Spleen (tissue), 11 donors: ENCODE measurements at regions not wholly inside any gene's neighbourhood (a gene's known extent, or its start where the extent isn't known, plus 50 kb on each side); places are given as distances from the start of the nearest gene placed in this dataset.

Source experiments
- DNase-seq: peaks from one replicate; pipeline ENCODE4 v3.0.0-alpha.2; 2020
- H3K27ac ChIP-seq, 8 donors: fragments of 200-600 bp; sonication (generic) in 7 of 8; 1 replicate in 4 of 8; 2 replicates in 4 of 8; pipeline versions ENCODE4 v1.5.0 to v1.8.0; 2016 to 2021; ENCODE audit warnings: inconsistent platforms in 4 of 8, mild to moderate bottlenecking in 4 of 8, moderate library complexity in 1 of 8
- H3K27me3 ChIP-seq, 7 donors: fragments of 200-600 bp; sonication (generic) in 6 of 7; replicated peaks in 1 of 7; 1 replicate in 4 of 7; 2 replicates in 3 of 7; pipeline versions ENCODE4 v1.5.0 to v1.8.0; 2016 to 2021; ENCODE audit warnings: inconsistent platforms in 3 of 7, mild to moderate bottlenecking in 1 of 7
- H3K36me3 ChIP-seq, 6 donors: fragments of 200-600 bp; sonication (generic) in 5 of 6; 1 replicate in 4 of 6; 2 replicates in 2 of 6; pipeline versions ENCODE4 v1.5.0 to v1.8.0; 2016 to 2021; ENCODE audit warnings: inconsistent platforms in 2 of 6
- H3K4me1 ChIP-seq, 6 donors: fragments of 200-600 bp; sonication (generic) in 5 of 6; 1 replicate in 3 of 6; 2 replicates in 3 of 6; pipeline versions ENCODE4 v1.5.0 to v1.8.0; 2016 to 2021; ENCODE audit warnings: inconsistent platforms in 3 of 6
- H3K4me3 ChIP-seq, 8 donors: fragments of 200-600 bp; sonication (generic) in 7 of 8; 1 replicate in 4 of 8; 2 replicates in 4 of 8; pipeline versions ENCODE4 v1.5.0 to v1.8.0; 2016 to 2021; ENCODE audit warnings: inconsistent platforms in 4 of 8, mild to moderate bottlenecking in 4 of 8, moderate library complexity in 2 of 8
- H3K9me3 ChIP-seq, 8 donors: fragments of 200-600 bp; sonication (generic) in 7 of 8; 1 replicate in 4 of 8; 2 replicates in 4 of 8; pipeline versions ENCODE4 v1.5.0 to v1.8.0; 2016 to 2021; ENCODE audit warnings: inconsistent platforms in 4 of 8
- CTCF ChIP-seq, 11 experiments: fragments of 200-600 bp in 7 of 11; fragments of 450-650 bp in 4 of 11; sonication (generic) in 4 of 11; IDR thresholded peaks in 8 of 11; conservative IDR thresholded peaks in 3 of 11; 1 replicate in 7 of 11; 2 replicates in 4 of 11; pipeline versions ENCODE4 v1.4.0 to v1.8.0; 2016 to 2021; ENCODE audit warnings: antibody characterized with exemption in 11 of 11, inconsistent platforms in 4 of 11, mild to moderate bottlenecking in 1 of 11
- POLR2A ChIP-seq, 3 donors: fragments of 450-650 bp; IDR thresholded peaks; one replicate each; pipeline ENCODE4 v1.5.1; 2017; ENCODE audit warnings: antibody characterized with exemption in 3 of 3, mild to moderate bottlenecking in 1 of 3
- POLR2AphosphoS5 ChIP-seq, 3 donors: sonication (generic); formaldehyde crosslinking; IDR thresholded peaks; one replicate each; pipeline ENCODE4 v1.5.1; 2017; ENCODE audit warnings: antibody characterized with exemption in 3 of 3
- WGBS, 5 donors: extraction: QIAGEN DNeasy Blood & Tissue Kit in 3 of 5; methylation state at CpG; one replicate each; pipeline versions ENCODE4 v1.1.5 to v1.1.7; 2013 to 2018; 5-methylcytosine and 5-hydroxymethylcytosine counted together
- intact Hi-C: fragments of 100-400 bp; cut with DNase I; formaldehyde crosslinking; loops from one replicate; pipeline ENCODE4 v1.15.0; 2023; ENCODE audit warnings: low total_unique reads
- donor health status: healthy with polysubstance abuse.
- donor health status: DM: no; HTN: no; CAD: no; lungs with moderate emphysema.
- donor health status: DM: no; HTN: no; CAD: no.
- donor health status: Bipolar disorder and iron deficiency.
- donor health status: healthy.
- donor health status: DM: no; HTN: no; CAD: no.
- donor health status: DM: yes; HTN: yes; CAD: no.

DNA sequence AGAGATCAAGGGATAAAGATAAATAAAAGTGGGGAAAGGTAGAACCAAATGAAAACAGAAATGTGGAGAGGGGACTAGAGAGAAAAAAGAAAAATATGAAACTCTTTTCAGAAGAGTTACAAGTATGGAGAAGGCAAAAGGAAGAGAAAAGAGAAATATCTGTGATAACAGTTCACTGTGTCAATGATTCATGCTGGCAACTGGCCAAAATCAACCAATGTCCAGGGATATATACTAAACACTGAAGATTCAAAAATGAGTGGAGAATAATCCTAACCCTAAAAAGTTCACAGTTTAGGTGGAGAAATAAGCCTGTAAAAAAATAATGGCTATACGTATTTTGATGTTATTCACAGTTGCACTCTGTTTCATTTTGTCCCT is 372.3 kb upstream of the KITLG start:
- Histone ChIP-seq H3K27ac (no peak overlapping the region), H3K9me3 (peaks cover 0 to 10% (median 0%) of the 10 kb centered on the region in 8 donors), H3K27me3 (no peaks in the 10 kb centered on the region), H3K4me1 (no peaks in the 10 kb centered on the region), H3K4me3 (no peak overlapping the region), H3K36me3 (no peaks in the 10 kb centered on the region)
- no peak for TF ChIP-seq POLR2A (IDR thresholded peaks at IDR 0.05)
- TF ChIP-seq POLR2AphosphoS5 (IDR thresholded peaks at IDR 0.05), result no peak
- no peak for TF ChIP-seq CTCF (IDR thresholded peaks at IDR 0.05 in 8 of 11, conservative IDR thresholded peaks at IDR 0.05 in 3 of 11)
- no peak for DNase-seq
- 78 to 97% (median 95%) methylated on average over 1 of the region's 1 CpG for WGBS, 5 donors
- intact Hi-C loops, result no loop called here

DNA sequence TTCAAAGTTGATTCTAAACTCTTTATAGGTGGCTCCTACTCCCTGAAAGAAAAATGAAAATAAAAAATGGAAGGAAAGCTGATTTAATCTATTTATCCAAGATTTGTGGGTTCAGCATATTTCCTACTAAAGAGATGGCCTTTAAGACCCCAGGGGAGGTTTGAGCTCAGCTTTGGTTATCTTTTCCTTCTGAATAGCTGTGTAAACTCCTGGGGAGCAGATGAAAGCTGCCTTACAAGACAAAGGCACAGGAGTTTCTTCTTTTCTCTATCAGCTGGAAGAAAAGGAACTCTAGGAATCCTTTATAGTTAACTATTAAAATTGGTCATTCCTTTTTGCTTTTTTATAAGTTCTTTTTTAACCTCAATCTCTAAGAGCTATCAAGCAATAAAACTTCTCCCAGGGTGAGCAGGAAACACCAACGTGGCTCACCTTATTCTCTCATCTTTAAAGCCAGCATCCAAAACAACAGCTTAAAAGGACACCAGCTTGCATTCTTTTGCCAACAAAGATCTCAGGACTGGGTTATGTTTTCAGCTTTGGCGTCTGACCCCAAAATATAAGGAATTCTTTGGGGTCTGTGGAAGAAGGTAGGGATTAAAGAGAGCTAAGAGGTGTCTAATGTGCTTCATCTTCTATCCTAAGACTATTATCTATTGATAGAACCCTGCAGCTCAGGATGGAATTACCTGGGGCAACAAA is 371.7 kb upstream of the KITLG start:
- 39 to 65% (median 59%) methylated on average over 2 of the region's 2 CpGs for WGBS, 5 donors
- Histone ChIP-seq H3K4me3 (no peak overlapping the region), H3K4me1 (no peaks in the 10 kb centered on the region), H3K9me3 (peaks cover 0 to 10% (median 0%) of the 10 kb centered on the region in 8 donors), H3K27me3 (no peaks in the 10 kb centered on the region), H3K27ac (no peak overlapping the region), H3K36me3 (no peaks in the 10 kb centered on the region)
- intact Hi-C loops, result no loop called here
- no peak for DNase-seq
- TF ChIP-seq CTCF (IDR thresholded peaks at IDR 0.05 in 8 of 11, conservative IDR thresholded peaks at IDR 0.05 in 3 of 11) (no peak), POLR2AphosphoS5 (IDR thresholded peaks at IDR 0.05) (no peak), POLR2A (IDR thresholded peaks at IDR 0.05) (no peak)

DNA sequence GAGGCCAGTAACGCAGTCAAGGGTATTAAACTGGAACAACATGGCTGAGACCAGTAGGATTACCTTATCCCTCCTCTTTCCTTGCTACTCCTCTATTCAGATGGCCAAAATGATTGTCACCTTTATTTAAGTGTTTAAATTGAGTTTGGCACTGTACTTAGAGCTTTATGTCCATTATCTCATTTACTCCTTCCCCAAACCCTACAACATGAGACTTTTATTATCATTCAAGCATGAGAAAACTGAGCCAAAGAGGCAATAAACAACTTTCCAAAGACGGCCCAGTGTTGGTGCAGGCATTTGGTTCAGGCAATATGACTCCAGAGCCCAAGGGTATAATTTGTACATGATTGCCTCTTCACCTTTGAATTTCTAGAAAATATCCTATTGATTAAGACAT is 370.9 kb upstream of the KITLG start:
- Histone ChIP-seq H3K4me3 (no peak overlapping the region), H3K27me3 (no peaks in the 10 kb centered on the region), H3K27ac (no peak overlapping the region), H3K36me3 (no peaks in the 10 kb centered on the region), H3K4me1 (no peaks in the 10 kb centered on the region), H3K9me3 (peaks cover 0 to 10% (median 0%) of the 10 kb centered on the region in 8 donors)
- intact Hi-C loops, result no loop called here
- TF ChIP-seq CTCF (IDR thresholded peaks at IDR 0.05 in 8 of 11, conservative IDR thresholded peaks at IDR 0.05 in 3 of 11), result no peak
- no peak for TF ChIP-seq POLR2AphosphoS5 (IDR thresholded peaks at IDR 0.05)
- TF ChIP-seq POLR2A (IDR thresholded peaks at IDR 0.05), result no peak
- WGBS, 5 donors, result 64 to 91% (median 79%) methylated on average over 2 of the region's 2 CpGs
- no peak for DNase-seq

GRCh38 chr12:88947486-88948043 is 367.3 kb upstream of the KITLG start:
- 56 to 83% (median 82%) methylated on average over 3 of the region's 3 CpGs for WGBS, 5 donors
- H3K27ac ChIP-seq, result no peak overlapping the region
- H3K27me3 ChIP-seq, result no peaks in the 10 kb centered on the region
- TF ChIP-seq POLR2A (IDR thresholded peaks at IDR 0.05) (no peak), POLR2AphosphoS5 (IDR thresholded peaks at IDR 0.05) (no peak), CTCF (IDR thresholded peaks at IDR 0.05 in 8 of 11, conservative IDR thresholded peaks at IDR 0.05 in 3 of 11) (no peak)
- no peak for DNase-seq
- intact Hi-C loops, result no loop called here
- H3K36me3 ChIP-seq, result no peaks in the 10 kb centered on the region
- no peaks in the 10 kb centered on the region for H3K4me1 ChIP-seq
- no peak overlapping the region for H3K4me3 ChIP-seq
- H3K9me3 ChIP-seq, result peaks cover 0 to 10% (median 0%) of the 10 kb centered on the region in 8 donors
